ENCODE measurements at regions not wholly inside any gene's neighbourhood (a gene's known extent, or its start where the extent isn't known, plus 50 kb on each side); places are given as distances from the start of the nearest gene placed in this dataset.

DNA sequence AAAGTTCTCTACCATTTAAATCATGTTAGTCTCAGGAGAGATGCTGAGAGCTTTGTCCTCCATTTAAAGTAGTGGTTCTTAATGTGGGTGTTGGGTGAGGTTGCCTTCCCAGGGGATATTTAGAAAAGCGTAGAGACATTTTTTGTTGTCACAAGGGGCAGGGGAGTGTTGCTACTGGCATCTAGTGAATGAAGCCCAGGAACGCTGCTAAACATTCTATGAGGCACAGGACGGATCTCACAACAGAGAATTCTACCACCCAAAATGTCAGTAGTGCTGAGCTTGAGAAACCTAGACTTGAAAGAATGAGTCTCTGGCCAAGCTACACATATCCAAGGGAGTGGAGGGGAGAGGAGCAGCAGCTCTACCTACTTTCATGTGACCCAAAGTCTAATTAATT is 60.7 kb upstream of the CTNNB1 start:
- no CpG with 5 or more reads among the region's 3 CpGs for WGBS (ENCODE audit: insufficient coverage, insufficient read length)
- Histone ChIP-seq H3K27ac (ENCODE audit: low read length) (no peak overlapping the region), H3K36me3 (ENCODE audit: control insufficient read depth, insufficient read depth, low read length) (no peaks in the 10 kb centered on the region), H3K4me1 (ENCODE audit: control insufficient read depth, insufficient read depth, low read length) (0 out of 2 replicates have a peak, but pooled peaks cover 2% of the 10 kb centered on the region), H3K4me3 (ENCODE audit: low read length) (no peak overlapping the region), H3K9me3 (ENCODE audit: control insufficient read depth, insufficient read depth, low read length) (no peaks in the 10 kb centered on the region), H3K27me3 (ENCODE audit: control insufficient read depth, insufficient read depth, low read length) (no peaks in the 10 kb centered on the region)
- DNase-seq (ENCODE audit: low read depth, low spot score): no peak

- no peaks in the 10 kb centered on the region for H3K27me3 ChIP-seq (ENCODE audit: control insufficient read depth, insufficient read depth, low read length)
- no peak overlapping the region for H3K4me3 ChIP-seq (ENCODE audit: low read length)
- no peak overlapping the region for H3K27ac ChIP-seq (ENCODE audit: low read length)
- no peaks in the 10 kb centered on the region for H3K36me3 ChIP-seq (ENCODE audit: control insufficient read depth, insufficient read depth, low read length)
- DNase-seq (ENCODE audit: low read depth, low spot score): no peak
- no peaks in the 10 kb centered on the region for H3K9me3 ChIP-seq (ENCODE audit: control insufficient read depth, insufficient read depth, low read length)
- WGBS (ENCODE audit: insufficient coverage, insufficient read length): no CpG with 5 or more reads among the region's 3 CpGs
- H3K4me1 ChIP-seq (ENCODE audit: control insufficient read depth, insufficient read depth, low read length): 0 out of 2 replicates have a peak, but pooled peaks cover 2% of the 10 kb centered on the region
These were observed 59.1 kb upstream of the CTNNB1 start for GRCh38 chr3:41140242-41140641.

DNA sequence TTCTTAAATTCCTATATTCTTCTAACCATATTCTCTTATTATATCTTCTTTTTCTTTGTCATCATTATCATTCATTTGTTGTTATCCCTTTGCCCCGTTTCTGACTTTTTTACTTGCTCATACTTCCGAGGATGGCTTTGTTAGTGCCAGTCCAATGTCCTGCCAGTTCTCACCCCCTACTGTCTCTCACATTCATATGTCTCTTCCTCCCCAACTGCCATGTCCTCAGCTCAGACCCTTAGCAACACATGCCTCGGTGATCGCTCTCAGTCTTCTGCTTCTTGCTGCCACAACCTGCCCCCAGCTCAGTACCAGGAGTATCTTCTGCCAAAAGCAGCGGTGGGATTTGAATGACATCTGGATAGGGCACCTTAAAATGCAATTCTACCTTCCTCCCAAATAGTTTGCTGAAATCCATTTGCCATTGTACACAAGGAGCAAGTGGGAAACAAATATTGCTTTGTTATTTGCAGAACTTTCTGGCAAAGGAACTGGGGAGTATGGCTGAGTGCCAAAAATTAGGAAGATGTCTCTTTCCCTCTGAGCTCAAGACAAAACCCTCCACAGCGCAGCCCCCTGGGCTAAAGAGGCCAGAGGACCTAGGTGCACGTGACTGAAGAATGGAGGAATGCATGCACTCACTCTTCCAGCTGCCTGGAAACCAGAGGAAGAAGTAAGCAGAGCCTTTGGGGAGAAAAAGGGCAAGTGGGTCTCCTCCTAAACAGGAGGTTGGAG is 57.7 kb upstream of the CTNNB1 start:
- Histone ChIP-seq H3K4me1 (ENCODE audit: control insufficient read depth, insufficient read depth, low read length) (0 out of 2 replicates have a peak, but pooled peaks cover 2% of the 10 kb centered on the region), H3K4me3 (ENCODE audit: low read length) (no peak overlapping the region), H3K36me3 (ENCODE audit: control insufficient read depth, insufficient read depth, low read length) (no peaks in the 10 kb centered on the region), H3K27me3 (ENCODE audit: control insufficient read depth, insufficient read depth, low read length) (no peaks in the 10 kb centered on the region), H3K9me3 (ENCODE audit: control insufficient read depth, insufficient read depth, low read length) (no peaks in the 10 kb centered on the region), H3K27ac (ENCODE audit: low read length) (no peak overlapping the region)
- DNase-seq (ENCODE audit: low read depth, low spot score): no peak
- 100% methylated on average over 1 of the region's 7 CpGs for WGBS (ENCODE audit: insufficient coverage, insufficient read length)

DNA sequence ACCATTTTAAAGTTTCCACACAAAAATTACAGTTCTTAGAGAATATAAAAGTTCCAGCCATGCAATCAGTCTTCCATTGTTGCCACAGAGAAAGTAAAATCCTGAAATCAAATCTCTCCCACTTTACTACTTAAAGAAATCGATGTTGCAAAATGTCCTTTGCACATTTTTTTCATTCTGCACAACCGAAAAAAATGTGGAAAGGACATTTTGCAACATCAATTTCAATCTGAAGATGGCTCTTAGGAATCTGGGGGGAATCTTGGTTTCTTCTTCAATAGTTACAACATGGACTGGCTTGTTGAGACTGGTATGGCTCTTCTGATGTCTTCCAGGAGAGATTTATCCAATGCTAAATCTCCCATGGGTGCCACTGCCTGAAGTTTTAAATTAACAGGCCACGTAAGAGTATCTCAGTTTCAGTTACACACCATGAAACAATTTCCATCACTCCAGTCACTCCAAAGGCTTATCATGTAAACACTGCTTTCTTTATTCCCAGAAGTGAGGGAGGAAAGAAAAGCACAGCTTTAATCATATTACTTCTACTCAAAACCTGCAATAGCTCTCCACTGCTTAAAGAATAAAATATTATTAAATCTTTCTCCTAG is 55.8 kb upstream of the CTNNB1 start:
- no peak for DNase-seq (ENCODE audit: low read depth, low spot score)
- no peak overlapping the region for H3K27ac ChIP-seq (ENCODE audit: low read length)
- no peak overlapping the region for H3K4me3 ChIP-seq (ENCODE audit: low read length)
- H3K27me3 ChIP-seq (ENCODE audit: control insufficient read depth, insufficient read depth, low read length): no peaks in the 10 kb centered on the region
- no peaks in the 10 kb centered on the region for H3K9me3 ChIP-seq (ENCODE audit: control insufficient read depth, insufficient read depth, low read length)
- no CpG with 5 or more reads among the region's 3 CpGs for WGBS (ENCODE audit: insufficient coverage, insufficient read length)
- 0 out of 2 replicates have a peak, but pooled peaks cover 2% of the 10 kb centered on the region for H3K4me1 ChIP-seq (ENCODE audit: control insufficient read depth, insufficient read depth, low read length)
- H3K36me3 ChIP-seq (ENCODE audit: control insufficient read depth, insufficient read depth, low read length): no peaks in the 10 kb centered on the region

- Histone ChIP-seq H3K4me1 (ENCODE audit: control insufficient read depth, insufficient read depth, low read length) (0 out of 2 replicates have a peak, but pooled peaks cover 2% of the 10 kb centered on the region), H3K27me3 (ENCODE audit: control insufficient read depth, insufficient read depth, low read length) (no peaks in the 10 kb centered on the region), H3K9me3 (ENCODE audit: control insufficient read depth, insufficient read depth, low read length) (no peaks in the 10 kb centered on the region), H3K36me3 (ENCODE audit: control insufficient read depth, insufficient read depth, low read length) (no peaks in the 10 kb centered on the region), H3K4me3 (ENCODE audit: low read length) (no peak overlapping the region), H3K27ac (ENCODE audit: low read length) (no peak overlapping the region)
- WGBS (ENCODE audit: insufficient coverage, insufficient read length): no CpG with 5 or more reads among the region's 1 CpG
- no peak for DNase-seq (ENCODE audit: low read depth, low spot score)
These were observed 54.7 kb upstream of the CTNNB1 start for GRCh38 chr3:41144631-41145030.

GRCh38 chr3:41148478-41148877 is 50.8 kb upstream of the CTNNB1 start:
- Histone ChIP-seq H3K36me3 (ENCODE audit: control insufficient read depth, insufficient read depth, low read length) (no peaks in the 10 kb centered on the region), H3K27ac (ENCODE audit: low read length) (no peak overlapping the region), H3K9me3 (ENCODE audit: control insufficient read depth, insufficient read depth, low read length) (no peaks in the 10 kb centered on the region), H3K27me3 (ENCODE audit: control insufficient read depth, insufficient read depth, low read length) (no peaks in the 10 kb centered on the region), H3K4me3 (ENCODE audit: low read length) (no peak overlapping the region), H3K4me1 (ENCODE audit: control insufficient read depth, insufficient read depth, low read length) (no peaks in the 10 kb centered on the region)
- DNase-seq (ENCODE audit: low read depth, low spot score): no peak
- WGBS (ENCODE audit: insufficient coverage, insufficient read length): no CpG with 5 or more reads among the region's 2 CpGs

DNA sequence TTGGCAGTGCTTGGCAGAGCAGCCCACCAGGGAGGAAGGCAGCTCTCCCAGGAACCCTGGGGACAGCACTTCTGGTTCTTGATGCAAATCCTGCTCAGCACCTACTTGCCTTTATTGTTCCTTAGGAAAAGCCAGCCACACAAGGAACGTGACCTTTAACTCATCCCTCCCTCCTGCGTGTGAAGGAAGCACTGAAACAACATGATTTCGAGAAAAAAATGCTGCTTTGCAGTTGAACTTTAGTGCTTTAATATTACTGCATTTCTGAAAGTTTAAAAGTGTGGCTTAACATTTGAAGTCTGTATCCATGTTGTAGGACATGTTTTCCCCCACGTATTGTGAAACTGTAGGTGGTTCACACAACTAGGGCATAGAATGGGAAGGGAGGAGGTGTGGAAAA is 50.4 kb upstream of the CTNNB1 start:
- no CpG with 5 or more reads among the region's 4 CpGs for WGBS (ENCODE audit: insufficient coverage, insufficient read length)
- no peak overlapping the region for H3K27ac ChIP-seq (ENCODE audit: low read length)
- no peaks in the 10 kb centered on the region for H3K4me1 ChIP-seq (ENCODE audit: control insufficient read depth, insufficient read depth, low read length)

More for the DNA sequence above, 50.4 kb upstream of the CTNNB1 start:
- Histone ChIP-seq H3K27me3 (ENCODE audit: control insufficient read depth, insufficient read depth, low read length) (no peaks in the 10 kb centered on the region), H3K9me3 (ENCODE audit: control insufficient read depth, insufficient read depth, low read length) (no peaks in the 10 kb centered on the region), H3K4me3 (ENCODE audit: low read length) (no peak overlapping the region), H3K36me3 (ENCODE audit: control insufficient read depth, insufficient read depth, low read length) (no peaks in the 10 kb centered on the region)
- no peak for DNase-seq (ENCODE audit: low read depth, low spot score)

Data from iPS DF 6.9 (cell line).